Dendritic cell treated with granulocyte-macrophage colony-stimulating factor and Interleukin-4, amounts not matched to agents 40 ng/mL and 50 ng/mL, for 4 days (primary cell): ENCODE measurements at regions not wholly inside any gene's neighbourhood (a gene's known extent, or its start where the extent isn't known, plus 50 kb on each side); places are given as distances from the start of the nearest gene placed in this dataset.

Experiments
- H3K27ac Mint-ChIP-seq: one replicate; pipeline ENCODE4 v1.8.0; 2022; ENCODE audit warnings: mild to moderate bottlenecking, mixed read lengths
- H3K27me3 Mint-ChIP-seq: one replicate; pipeline ENCODE4 v1.8.0; 2022; ENCODE audit warnings: mild to moderate bottlenecking, mixed read lengths
- H3K36me3 Mint-ChIP-seq: one replicate; pipeline ENCODE4 v1.8.0; 2022; ENCODE audit warnings: low read depth, mixed read lengths
- H3K4me1 Mint-ChIP-seq: one replicate; pipeline ENCODE4 v1.8.0; 2022; ENCODE audit warnings: low read depth, mixed read lengths
- H3K4me3 Mint-ChIP-seq: one replicate; pipeline ENCODE4 v1.8.0; 2022; ENCODE audit warnings: mild to moderate bottlenecking, moderate library complexity, mixed read lengths
- H3K9me3 Mint-ChIP-seq: one replicate; pipeline ENCODE4 v1.8.0; 2022; ENCODE audit warnings: mixed read lengths
- intact Hi-C: fragments of 100-400 bp; cut with micrococcal nuclease; formaldehyde crosslinking; loops from one replicate; pipeline ENCODE4 v1.15.0; 2022

GRCh38 chr6:167676000-167676665, 150.6 kb upstream of the AFDN start:
- H3K27me3 Mint-ChIP-seq, result peaks cover 64% of the 10 kb centered on the region
- H3K36me3 Mint-ChIP-seq, result no peaks in the 10 kb centered on the region
- no peak overlapping the region for H3K4me3 Mint-ChIP-seq
- no peaks in the 10 kb centered on the region for H3K4me1 Mint-ChIP-seq
- H3K9me3 Mint-ChIP-seq, result peaks cover 21% of the 10 kb centered on the region
- H3K27ac Mint-ChIP-seq, result no peak overlapping the region
- intact Hi-C loops, result no loop called here

- Mint-ChIP-seq H3K27me3 (peaks cover 71% of the 10 kb centered on the region), H3K9me3 (peaks cover 14% of the 10 kb centered on the region), H3K36me3 (no peaks in the 10 kb centered on the region), H3K4me3 (no peak overlapping the region), H3K4me1 (no peaks in the 10 kb centered on the region), H3K27ac (no peak overlapping the region)
- intact Hi-C loops, result no loop called here
These were observed 149.9 kb upstream of the AFDN start for GRCh38 chr6:167676666-167677421.

GRCh38 chr6:167677422-167677789, 149.3 kb upstream of the AFDN start:
- Mint-ChIP-seq H3K36me3 (no peaks in the 10 kb centered on the region), H3K4me3 (no peak overlapping the region), H3K27me3 (peaks cover 76% of the 10 kb centered on the region), H3K4me1 (no peaks in the 10 kb centered on the region), H3K27ac (no peak overlapping the region), H3K9me3 (peaks cover 8% of the 10 kb centered on the region)
- intact Hi-C loops, result no loop called here

- Mint-ChIP-seq H3K27ac (no peak overlapping the region), H3K9me3 (no peaks in the 10 kb centered on the region), H3K4me1 (no peaks in the 10 kb centered on the region), H3K27me3 (peaks cover 80% of the 10 kb centered on the region), H3K36me3 (no peaks in the 10 kb centered on the region), H3K4me3 (no peak overlapping the region)
- intact Hi-C loops, result no loop called here
These were observed 148.3 kb upstream of the AFDN start for GRCh38 chr6:167678102-167679101.

- peaks cover 83% of the 10 kb centered on the region for H3K27me3 Mint-ChIP-seq
- H3K4me1 Mint-ChIP-seq, result no peaks in the 10 kb centered on the region
- H3K4me3 Mint-ChIP-seq, result no peak overlapping the region
- intact Hi-C loops, result no loop called here
- no peak overlapping the region for H3K27ac Mint-ChIP-seq
- H3K9me3 Mint-ChIP-seq, result no peaks in the 10 kb centered on the region
- H3K36me3 Mint-ChIP-seq, result no peaks in the 10 kb centered on the region
These were observed 147.5 kb upstream of the AFDN start for GRCh38 chr6:167679122-167679736.

GRCh38 chr6:167679790-167680604, 146.7 kb upstream of the AFDN start:
- intact Hi-C loops, result no loop called here
- peaks cover 82% of the 10 kb centered on the region for H3K27me3 Mint-ChIP-seq
- no peak overlapping the region for H3K27ac Mint-ChIP-seq
- H3K4me3 Mint-ChIP-seq, result no peak overlapping the region
- H3K36me3 Mint-ChIP-seq, result no peaks in the 10 kb centered on the region
- H3K9me3 Mint-ChIP-seq, result no peaks in the 10 kb centered on the region
- no peaks in the 10 kb centered on the region for H3K4me1 Mint-ChIP-seq

GRCh38 chr6:167680605-167681149, 146.0 kb upstream of the AFDN start:
- Mint-ChIP-seq H3K27ac (no peak overlapping the region), H3K4me1 (no peaks in the 10 kb centered on the region), H3K9me3 (no peaks in the 10 kb centered on the region), H3K27me3 (peaks cover 84% of the 10 kb centered on the region), H3K4me3 (no peak overlapping the region), H3K36me3 (no peaks in the 10 kb centered on the region)
- intact Hi-C loops, result no loop called here

- Mint-ChIP-seq H3K27ac (no peak overlapping the region), H3K27me3 (peaks cover 76% of the 10 kb centered on the region), H3K9me3 (no peaks in the 10 kb centered on the region), H3K4me3 (no peak overlapping the region), H3K4me1 (no peaks in the 10 kb centered on the region), H3K36me3 (no peaks in the 10 kb centered on the region)
- intact Hi-C loops, result no loop called here
These were observed 144.6 kb upstream of the AFDN start for GRCh38 chr6:167682125-167682524.

GRCh38 chr6:167682546-167683027, 144.1 kb upstream of the AFDN start:
- Mint-ChIP-seq H3K4me1 (no peaks in the 10 kb centered on the region), H3K27me3 (peaks cover 74% of the 10 kb centered on the region), H3K36me3 (no peaks in the 10 kb centered on the region), H3K27ac (no peak overlapping the region), H3K4me3 (no peak overlapping the region), H3K9me3 (no peaks in the 10 kb centered on the region)
- intact Hi-C loops, result no loop called here

GRCh38 chr6:167683028-167683862, 143.5 kb upstream of the AFDN start:
- intact Hi-C loops, result no loop called here

GRCh38 chr6:167684276-167685104, 142.2 kb upstream of the AFDN start:
- Mint-ChIP-seq H3K4me1 (no peaks in the 10 kb centered on the region), H3K27ac (no peak overlapping the region), H3K27me3 (peaks cover 63% of the 10 kb centered on the region), H3K4me3 (no peak overlapping the region), H3K9me3 (no peaks in the 10 kb centered on the region), H3K36me3 (no peaks in the 10 kb centered on the region)
- intact Hi-C loops, result no loop called here

More at GRCh38 chr6:167683028-167683862, 143.5 kb upstream of the AFDN start:
- Mint-ChIP-seq H3K36me3 (no peaks in the 10 kb centered on the region), H3K9me3 (no peaks in the 10 kb centered on the region), H3K27ac (no peak overlapping the region), H3K27me3 (peaks cover 68% of the 10 kb centered on the region), H3K4me1 (no peaks in the 10 kb centered on the region), H3K4me3 (no peak overlapping the region)
